Right ventricle myocardium superior (tissue), 1 donor: ENCODE measurements at regions not wholly inside any gene's neighbourhood (a gene's known extent, or its start where the extent isn't known, plus 50 kb on each side); places are given as distances from the start of the nearest gene placed in this dataset.

ENCODE experiments used
- ATAC-seq: fragments of 200-7000 bp; cut with Tn5 transposase; one replicate; pipeline ENCODE4 v1.9.1; 2020; ENCODE audit warnings: mild to moderate bottlenecking; ENCODE audit not compliant: poor library complexity
- DNase-seq: peaks from one replicate; pipeline ENCODE4 v3.0.0-alpha.2; 2020
- intact Hi-C: fragments of 100-400 bp; cut with DNase I; formaldehyde crosslinking; loops from one replicate; pipeline ENCODE4 v1.11.2; 2022
- donor health status: DM: no; HTN: yes; CAD: no; lungs with severe emphysema.

GRCh38 chr9:81397481-81398381 lies 291.6 kb downstream of the TLE1 start:
- ATAC-seq: peak; percentile 18
- DNase-seq: no peak
- intact Hi-C loops: no loop called here

- intact Hi-C loops: no loop called here
- DNase-seq (no peak), ATAC-seq (no peak)
These were observed 292.8 kb downstream of the TLE1 start for GRCh38 chr9:81396528-81396927.

- ATAC-seq: no peak
- intact Hi-C loops: no loop called here
- no peak for DNase-seq
These were observed 293.7 kb downstream of the TLE1 start for GRCh38 chr9:81395676-81396054.

GRCh38 chr9:81394881-81395675 lies 294.3 kb downstream of the TLE1 start:
- peak; percentile 52 for ATAC-seq
- no peak for DNase-seq
- intact Hi-C loops: no loop called here

- intact Hi-C loops: no loop called here
- ATAC-seq (peak; percentile 27), DNase-seq (no peak)
These were observed 295.1 kb downstream of the TLE1 start for GRCh38 chr9:81393985-81394811.

- ATAC-seq: no peak
- DNase-seq: no peak
- intact Hi-C loops: no loop called here
These were observed 297.9 kb downstream of the TLE1 start for GRCh38 chr9:81391457-81391825.

GRCh38 chr9:81390792-81391456 lies 298.4 kb downstream of the TLE1 start:
- ATAC-seq (no peak), DNase-seq (no peak)
- intact Hi-C loops: no loop called here

- peak; percentile 47 for DNase-seq
These were observed 299.8 kb downstream of the TLE1 start for GRCh38 chr9:81389569-81389993.

GRCh38 chr9:81388831-81389230 lies 300.5 kb downstream of the TLE1 start:
- intact Hi-C loops: no loop called here
- ATAC-seq: no peak

More at GRCh38 chr9:81389569-81389993, 299.8 kb downstream of the TLE1 start:
- intact Hi-C loops: no loop called here
- peak; percentile 60 for ATAC-seq

GRCh38 chr9:81387360-81388106 lies 301.8 kb downstream of the TLE1 start:
- DNase-seq: no peak
- intact Hi-C loops: no loop called here

More at GRCh38 chr9:81388831-81389230, 300.5 kb downstream of the TLE1 start:
- no peak for DNase-seq

GRCh38 chr9:81384911-81385310 lies 304.4 kb downstream of the TLE1 start:
- DNase-seq (no peak), ATAC-seq (no peak)
- intact Hi-C loops: no loop called here

More at GRCh38 chr9:81387360-81388106, 301.8 kb downstream of the TLE1 start:
- ATAC-seq: no peak

- ATAC-seq (no peak), DNase-seq (no peak)
- intact Hi-C loops: no loop called here
These were observed 307.1 kb downstream of the TLE1 start for GRCh38 chr9:81382281-81382680.

- no peak for DNase-seq
- intact Hi-C loops: no loop called here
- no peak for ATAC-seq
These were observed 307.7 kb downstream of the TLE1 start for GRCh38 chr9:81381694-81382093.

GRCh38 chr9:81380504-81381359 lies 308.6 kb downstream of the TLE1 start:
- ATAC-seq (no peak), DNase-seq (no peak)
- intact Hi-C loops: no loop called here

GRCh38 chr9:81379655-81380054 lies 309.7 kb downstream of the TLE1 start:
- DNase-seq (no peak), ATAC-seq (no peak)
- intact Hi-C loops: no loop called here

- ATAC-seq (no peak), DNase-seq (no peak)
- intact Hi-C loops: no loop called here
These were observed 311.4 kb downstream of the TLE1 start for GRCh38 chr9:81377921-81378320.

GRCh38 chr9:81377320-81377719 lies 312.0 kb downstream of the TLE1 start:
- ATAC-seq: no peak
- no peak for DNase-seq
- intact Hi-C loops: no loop called here
